Ovary (tissue), 3 donors: ENCODE measurements at regions not wholly inside any gene's neighbourhood (a gene's known extent, or its start where the extent isn't known, plus 50 kb on each side); places are given as distances from the start of the nearest gene placed in this dataset.

ENCODE experiments used
- CTCF ChIP-seq, 3 donors: fragments of 450-650 bp in 2 of 3; fragments of 200-600 bp in 1 of 3; IDR thresholded peaks; one replicate each; pipeline versions ENCODE4 v1.5.1 to v1.8.0; 2016 to 2022; ENCODE audit warnings: antibody characterized with exemption in 3 of 3, mild to moderate bottlenecking in 1 of 3
- EP300 ChIP-seq: sonication (generic); formaldehyde crosslinking; IDR thresholded peaks from one replicate; pipeline ENCODE4 v1.6.1; 2017; ENCODE audit warnings: antibody characterized with exemption
- POLR2A ChIP-seq: fragments of 450-650 bp; IDR thresholded peaks from one replicate; pipeline ENCODE4 v1.6.1; 2017; ENCODE audit warnings: antibody characterized with exemption, mild to moderate bottlenecking, moderate library complexity
- donor health status: DM: no; HTN: no; CAD: no.

GRCh38 chr7:110001254-110001938, 1089.5 kb upstream of the LRRN3 start:
- TF ChIP-seq CTCF (IDR thresholded peaks at IDR 0.05) (no peak), POLR2A (no peak), EP300 (no peak)
